SK-N-MC (cell line): ENCODE measurements at regions not wholly inside any gene's neighbourhood (a gene's known extent, or its start where the extent isn't known, plus 50 kb on each side); places are given as distances from the start of the nearest gene placed in this dataset.

ENCODE experiments used
- DNase-seq: peaks from one replicate; pipeline ENCODE4 v3.0.0-alpha.2; 2011; ENCODE audit warnings: low read depth, low spot score
- H3K27ac ChIP-seq: fragments of 200-600 bp; sonication (generic); 2 replicates; pipeline ENCODE4 v1.5.1; 2016; ENCODE audit warnings: mixed run types
- H3K36me3 ChIP-seq: fragments of 200-600 bp; sonication (generic); 2 replicates; pipeline ENCODE4 v1.6.1; 2017; ENCODE audit warnings: antibody characterized with exemption, low read length, mixed read lengths; ENCODE audit not compliant: insufficient read depth
- H3K4me3 ChIP-seq: fragments of 200-600 bp; sonication (generic); 2 replicates; pipeline ENCODE4 v1.5.1; 2016
- H3K9ac ChIP-seq: fragments of 200-600 bp; sonication (generic); 2 replicates; pipeline ENCODE4 v1.8.0; 2017; ENCODE audit warnings: mixed run types, mixed read lengths; ENCODE audit not compliant: insufficient read length
- H3K9me3 ChIP-seq: fragments of 200-600 bp; sonication (generic); 2 replicates; pipeline ENCODE4 v1.6.1; 2017; ENCODE audit warnings: low read depth, mild to moderate bottlenecking, antibody characterized with exemption, low read length, moderate library complexity, mixed read lengths
- EZH2 ChIP-seq: fragments of 200-600 bp; sonication (generic); IDR thresholded peaks from one replicate; pipeline ENCODE4 v1.6.1; 2017; ENCODE audit warnings: antibody characterized with exemption
- FOXP2 ChIP-seq: optimal IDR thresholded peaks from 2 replicates; pipeline ENCODE3; 2011; ENCODE audit warnings: mild to moderate bottlenecking, moderate library complexity; ENCODE audit not compliant: insufficient read depth; ENCODE audit errors: extremely low read length, control extremely low read depth
- POLR2AphosphoS5 ChIP-seq: IDR thresholded peaks from 2 replicates; pipeline ENCODE4 v1.6.1; 2012; ENCODE audit warnings: mild to moderate bottlenecking, low read depth, low read length, borderline replicate concordance

- DNase-seq: no peak
- H3K4me3 ChIP-seq: no peak overlapping the region
- TF ChIP-seq FOXP2: no peak
- TF ChIP-seq POLR2AphosphoS5: no peak
- TF ChIP-seq EZH2: no peak
- no peaks in the 10 kb centered on the region for H3K36me3 ChIP-seq
- H3K27ac ChIP-seq: no peak overlapping the region
- no peak overlapping the region for H3K9ac ChIP-seq
- no peaks in the 10 kb centered on the region for H3K9me3 ChIP-seq
These were observed 242.6 kb upstream of the ANKRD30A start for GRCh38 chr10:36882781-36883180.

DNA sequence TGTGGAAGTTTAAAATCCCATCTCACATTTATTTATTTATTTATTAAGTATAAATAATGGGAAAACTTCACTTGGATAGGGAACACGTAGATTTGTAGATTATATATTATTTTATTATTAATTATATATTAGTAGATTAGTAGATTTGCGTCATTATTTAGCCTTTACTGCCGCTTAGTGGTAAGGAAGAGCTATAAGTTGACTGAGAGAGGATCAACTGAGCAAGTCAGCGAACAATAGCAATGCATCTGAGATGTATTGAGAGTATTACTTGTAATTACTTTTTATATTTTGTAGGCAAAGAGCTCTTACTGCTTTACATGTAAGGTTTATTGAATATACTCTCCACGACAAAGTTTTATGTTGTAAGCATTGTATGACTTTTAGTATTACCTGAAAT lies 244.5 kb upstream of the ANKRD30A start:
- no peaks in the 10 kb centered on the region for H3K9me3 ChIP-seq
- no peaks in the 10 kb centered on the region for H3K36me3 ChIP-seq
- H3K27ac ChIP-seq: no peak overlapping the region
- TF ChIP-seq FOXP2 (no peak), EZH2 (no peak), POLR2AphosphoS5 (no peak)
- no peak for DNase-seq
- H3K4me3 ChIP-seq: no peak overlapping the region
- H3K9ac ChIP-seq: no peak overlapping the region

GRCh38 chr10:36872702-36873393 lies 252.6 kb upstream of the ANKRD30A start:
- no peak overlapping the region for H3K9ac ChIP-seq
- no peaks in the 10 kb centered on the region for H3K36me3 ChIP-seq
- H3K27ac ChIP-seq: no peak overlapping the region
- no peaks in the 10 kb centered on the region for H3K9me3 ChIP-seq
- no peak for DNase-seq
- TF ChIP-seq FOXP2 (no peak), POLR2AphosphoS5 (no peak), EZH2 (no peak)
- H3K4me3 ChIP-seq: no peak overlapping the region

- H3K36me3 ChIP-seq: no peaks in the 10 kb centered on the region
- H3K9me3 ChIP-seq: no peaks in the 10 kb centered on the region
- TF ChIP-seq EZH2 (no peak), POLR2AphosphoS5 (no peak), FOXP2 (no peak)
- no peak for DNase-seq
- no peak overlapping the region for H3K4me3 ChIP-seq
- H3K27ac ChIP-seq: no peak overlapping the region
- H3K9ac ChIP-seq: no peak overlapping the region
These were observed 284.6 kb upstream of the ANKRD30A start for GRCh38 chr10:36840788-36841187.

DNA sequence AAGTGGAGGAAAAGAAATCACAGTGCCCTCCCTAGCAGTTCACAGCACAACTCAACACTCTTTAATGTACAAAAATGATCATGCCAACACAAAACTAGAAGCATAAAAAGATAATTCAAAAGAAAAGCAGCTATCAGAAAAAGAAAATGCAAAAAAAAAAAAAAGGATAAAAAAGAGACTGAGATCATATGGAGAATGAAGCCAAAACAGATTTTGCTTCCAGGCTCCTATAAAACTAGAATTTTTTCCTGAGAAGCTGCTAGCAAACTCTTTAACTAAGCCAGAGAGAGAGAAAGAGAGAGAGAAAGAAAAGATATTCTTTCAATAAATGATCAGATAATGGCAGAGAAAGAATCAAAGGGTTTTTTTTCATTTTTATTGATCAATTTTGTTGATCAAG lies 288.0 kb upstream of the ANKRD30A start:
- no peak for DNase-seq
- Histone ChIP-seq H3K4me3 (no peak overlapping the region), H3K9ac (no peak overlapping the region), H3K36me3 (no peaks in the 10 kb centered on the region), H3K9me3 (no peaks in the 10 kb centered on the region), H3K27ac (no peak overlapping the region)
- TF ChIP-seq FOXP2 (no peak), POLR2AphosphoS5 (no peak), EZH2 (no peak)

DNA sequence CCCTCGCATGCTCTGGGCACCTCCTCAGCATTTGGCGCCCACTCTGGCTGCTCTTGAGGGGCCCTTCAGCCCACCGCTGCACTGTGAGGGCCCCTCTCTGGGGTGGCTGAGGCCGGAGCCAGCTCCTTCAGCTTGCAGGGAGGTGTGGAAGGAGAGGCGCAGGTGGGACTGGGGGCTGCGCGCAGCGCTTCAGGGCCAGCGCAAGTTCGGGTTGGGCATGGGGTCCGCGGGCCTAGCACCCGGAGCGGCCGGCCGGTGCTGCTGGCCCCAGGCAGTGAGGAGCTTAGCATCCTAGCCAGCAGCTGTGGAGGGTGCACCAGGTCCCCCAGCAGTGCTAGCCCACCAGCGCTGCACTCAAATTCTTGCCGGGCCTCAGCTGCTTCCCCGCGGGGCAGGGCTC lies 305.6 kb upstream of the ANKRD30A start:
- no peaks in the 10 kb centered on the region for H3K36me3 ChIP-seq
- DNase-seq: no peak
- no peak overlapping the region for H3K9ac ChIP-seq
- no peaks in the 10 kb centered on the region for H3K9me3 ChIP-seq
- no peak for TF ChIP-seq POLR2AphosphoS5
- no peak for TF ChIP-seq EZH2
- no peak for TF ChIP-seq FOXP2
- no peak overlapping the region for H3K4me3 ChIP-seq
- H3K27ac ChIP-seq: no peak overlapping the region

- DNase-seq: no peak
- no peak overlapping the region for H3K27ac ChIP-seq
- H3K4me3 ChIP-seq: no peak overlapping the region
- H3K9me3 ChIP-seq: no peaks in the 10 kb centered on the region
- no peaks in the 10 kb centered on the region for H3K36me3 ChIP-seq
- no peak overlapping the region for H3K9ac ChIP-seq
- TF ChIP-seq FOXP2 (no peak), EZH2 (no peak), POLR2AphosphoS5 (no peak)
These were observed 307.5 kb upstream of the ANKRD30A start for GRCh38 chr10:36817898-36818297.

DNA sequence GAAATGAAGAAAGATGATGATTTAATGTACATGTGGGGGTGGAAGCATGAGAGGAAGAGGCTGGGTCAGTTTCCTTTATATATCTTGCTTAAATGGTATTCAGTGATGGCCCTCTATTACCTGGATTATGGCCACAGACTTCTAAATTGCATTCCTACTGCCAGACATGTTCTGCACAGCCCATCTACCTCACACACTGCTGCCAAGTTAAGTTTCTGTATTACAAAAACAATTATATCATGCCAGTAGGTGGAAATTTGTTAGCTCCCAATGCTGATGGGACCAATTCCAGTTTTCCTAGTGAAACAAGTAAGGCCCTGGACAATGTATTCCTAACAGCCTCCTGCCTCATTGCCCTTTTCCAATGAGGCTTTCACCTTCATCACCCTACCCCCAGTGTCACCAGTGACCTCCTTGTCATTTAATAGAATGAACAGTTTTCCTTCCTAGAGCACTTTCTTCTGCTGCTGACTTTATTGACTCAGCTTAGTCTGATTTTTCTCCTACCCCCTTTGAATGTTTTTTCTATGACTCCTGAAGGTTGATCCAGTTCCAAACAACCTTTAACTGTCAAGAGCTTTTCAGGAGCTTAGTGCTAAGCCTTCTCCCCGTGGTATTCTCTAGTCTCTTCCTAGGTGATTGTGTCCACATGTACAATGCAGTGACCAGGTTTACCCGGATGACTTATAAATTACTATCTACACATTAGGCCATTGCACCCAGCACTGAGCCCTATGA lies 316.6 kb upstream of the ANKRD30A start:
- H3K9ac ChIP-seq: no peak overlapping the region
- H3K4me3 ChIP-seq: no peak overlapping the region
- no peak overlapping the region for H3K27ac ChIP-seq
- DNase-seq: no peak
- H3K9me3 ChIP-seq: no peaks in the 10 kb centered on the region
- H3K36me3 ChIP-seq: no peaks in the 10 kb centered on the region
- TF ChIP-seq FOXP2 (no peak), POLR2AphosphoS5 (no peak), EZH2 (no peak)
